Chondrocyte (in vitro differentiated cells): ENCODE measurements at regions not wholly inside any gene's neighbourhood (a gene's known extent, or its start where the extent isn't known, plus 50 kb on each side); places are given as distances from the start of the nearest gene placed in this dataset.
"Not testable (repeated sequence)": the region's sequence is repeated elsewhere in the genome, so short reads cannot be mapped to it uniquely, and the experiment has no call there.

ENCODE experiments used
- DNase-seq: peaks from one replicate; pipeline ENCODE4 v3.0.0; 2021; ENCODE audit warnings: mixed read lengths, low spot score
- H3K27ac Mint-ChIP-seq: one replicate; pipeline ENCODE4 v1.8.0; 2021; ENCODE audit warnings: mild to moderate bottlenecking, moderate library complexity, mixed read lengths; ENCODE audit not compliant: unreplicated experiment
- H3K27me3 Mint-ChIP-seq: 2 replicates; pipeline ENCODE4 v1.8.0; 2021; ENCODE audit warnings: low read depth, mixed read lengths
- H3K36me3 Mint-ChIP-seq: 2 replicates; pipeline ENCODE4 v1.8.0; 2021; ENCODE audit warnings: low read depth, mixed read lengths
- H3K4me1 Mint-ChIP-seq: 2 replicates; pipeline ENCODE4 v1.8.0; 2021; ENCODE audit warnings: low read depth, mild to moderate bottlenecking, mixed read lengths
- H3K4me3 Mint-ChIP-seq: one replicate; pipeline ENCODE4 v1.8.0; 2021; ENCODE audit warnings: mild to moderate bottlenecking, moderate library complexity, mixed read lengths; ENCODE audit not compliant: unreplicated experiment
- H3K9me3 Mint-ChIP-seq: 2 replicates; pipeline ENCODE4 v1.8.0; 2021; ENCODE audit warnings: low read depth, mixed read lengths
- TF ChIP-seq, protein P1 (sequence below): fragments of 200-600 bp; sonication (generic); IDR thresholded peaks from 2 replicates; pipeline ENCODE4 v1.5.0; 2021; ENCODE audit warnings: antibody characterized with exemption, mild to moderate bottlenecking, moderate library complexity

DNA sequence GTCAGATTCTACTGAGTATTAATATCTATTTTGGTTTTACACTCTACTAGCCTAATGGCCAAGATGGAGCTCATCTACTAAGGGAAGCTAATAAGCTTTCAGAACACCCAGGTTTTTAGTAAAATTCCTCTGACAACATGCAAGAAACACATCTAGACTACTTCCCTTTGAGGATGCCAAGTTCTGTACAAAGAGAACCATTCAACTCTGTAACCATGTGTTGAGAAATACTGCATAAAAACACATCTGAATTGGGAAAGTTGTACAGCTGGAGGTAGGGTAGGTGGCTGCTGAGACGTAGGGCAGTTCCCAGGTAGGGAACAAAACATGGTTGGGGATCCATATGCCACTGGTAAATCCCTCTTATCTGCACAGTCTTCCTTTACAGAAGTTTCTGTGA lies 66.2 kb downstream of the SC5D start:
- DNase-seq, result no peak
- Mint-ChIP-seq H3K4me1 (no peaks in the 10 kb centered on the region), H3K36me3 (no peaks in the 10 kb centered on the region), H3K27ac (no peak overlapping the region), H3K4me3 (no peak overlapping the region), H3K27me3 (peaks cover 25% of the 10 kb centered on the region), H3K9me3 (no peaks in the 10 kb centered on the region)
- TF ChIP-seq, protein P1, sequence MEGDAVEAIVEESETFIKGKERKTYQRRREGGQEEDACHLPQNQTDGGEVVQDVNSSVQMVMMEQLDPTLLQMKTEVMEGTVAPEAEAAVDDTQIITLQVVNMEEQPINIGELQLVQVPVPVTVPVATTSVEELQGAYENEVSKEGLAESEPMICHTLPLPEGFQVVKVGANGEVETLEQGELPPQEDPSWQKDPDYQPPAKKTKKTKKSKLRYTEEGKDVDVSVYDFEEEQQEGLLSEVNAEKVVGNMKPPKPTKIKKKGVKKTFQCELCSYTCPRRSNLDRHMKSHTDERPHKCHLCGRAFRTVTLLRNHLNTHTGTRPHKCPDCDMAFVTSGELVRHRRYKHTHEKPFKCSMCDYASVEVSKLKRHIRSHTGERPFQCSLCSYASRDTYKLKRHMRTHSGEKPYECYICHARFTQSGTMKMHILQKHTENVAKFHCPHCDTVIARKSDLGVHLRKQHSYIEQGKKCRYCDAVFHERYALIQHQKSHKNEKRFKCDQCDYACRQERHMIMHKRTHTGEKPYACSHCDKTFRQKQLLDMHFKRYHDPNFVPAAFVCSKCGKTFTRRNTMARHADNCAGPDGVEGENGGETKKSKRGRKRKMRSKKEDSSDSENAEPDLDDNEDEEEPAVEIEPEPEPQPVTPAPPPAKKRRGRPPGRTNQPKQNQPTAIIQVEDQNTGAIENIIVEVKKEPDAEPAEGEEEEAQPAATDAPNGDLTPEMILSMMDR, result no peak

DNA sequence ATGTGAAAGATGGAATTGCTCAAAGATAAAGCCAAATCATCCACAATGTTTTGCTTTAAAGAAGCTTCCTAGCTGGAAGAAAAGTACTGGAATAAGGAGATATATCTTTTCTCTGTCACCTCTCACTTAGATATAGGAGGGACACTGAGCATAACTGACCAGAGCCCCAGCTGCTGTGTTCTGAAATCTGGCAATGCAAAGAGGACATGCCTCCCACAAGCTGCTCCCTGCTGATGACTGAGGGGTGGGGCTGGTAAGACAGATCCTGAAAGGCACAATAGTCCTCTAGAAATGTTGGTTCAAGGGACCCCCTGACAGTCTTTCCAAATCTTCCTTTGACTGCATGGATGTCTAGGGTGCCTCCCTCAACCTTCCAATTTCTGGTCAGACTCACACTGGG lies 67.0 kb downstream of the SC5D start:
- Mint-ChIP-seq H3K4me1 (no peaks in the 10 kb centered on the region), H3K36me3 (no peaks in the 10 kb centered on the region), H3K9me3 (no peaks in the 10 kb centered on the region), H3K4me3 (no peak overlapping the region), H3K27me3 (peaks cover 23% of the 10 kb centered on the region), H3K27ac (no peak overlapping the region)
- DNase-seq, result no peak
- TF ChIP-seq, protein P1, result no peak

DNA sequence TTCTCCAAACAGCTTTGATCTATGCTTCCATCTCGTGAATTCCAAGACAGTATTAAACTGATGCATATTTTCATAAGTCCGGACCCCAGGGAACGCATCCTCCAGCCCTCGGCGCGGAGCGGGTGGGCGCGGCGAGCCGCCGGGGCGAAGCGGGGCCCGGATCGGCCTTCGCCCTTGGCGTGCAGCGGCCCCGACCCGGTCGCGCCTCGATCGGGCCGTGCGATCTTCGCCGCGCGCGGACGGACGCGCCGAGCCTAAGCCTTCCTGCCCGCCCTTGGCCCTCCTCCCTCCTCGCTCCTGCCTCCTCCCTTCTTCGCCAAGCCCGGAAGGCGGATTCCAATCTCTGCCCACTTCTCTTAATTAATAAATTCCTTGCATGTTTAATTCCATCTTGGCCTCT lies 70.4 kb downstream of the SC5D start:
- not testable (repeated sequence) for H3K9me3 Mint-ChIP-seq, H3K36me3 Mint-ChIP-seq, H3K27ac Mint-ChIP-seq, H3K4me1 Mint-ChIP-seq, H3K4me3 Mint-ChIP-seq, DNase-seq
- peaks cover 42% of the 10 kb centered on the region for H3K27me3 Mint-ChIP-seq

DNA sequence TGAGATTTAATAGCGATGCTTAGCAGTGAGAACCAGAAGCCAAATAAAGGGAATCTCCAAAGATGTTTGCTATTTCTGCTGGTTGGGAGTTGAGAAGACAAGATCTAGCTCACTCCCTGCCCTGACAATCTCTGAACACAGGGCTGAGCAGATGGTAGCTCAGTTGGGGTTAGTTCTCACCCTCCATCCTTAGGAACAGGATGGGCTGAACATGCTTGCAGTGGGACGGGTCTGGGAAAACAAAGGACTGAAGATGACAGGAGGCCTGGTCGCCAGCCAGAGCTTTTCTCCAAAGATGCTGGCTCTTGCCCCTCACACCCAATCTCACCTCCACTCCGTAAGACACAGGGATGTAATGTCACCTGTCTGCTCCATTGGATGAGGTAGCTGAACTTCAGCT lies 72.7 kb downstream of the SC5D start:
- Mint-ChIP-seq H3K4me1 (no peaks in the 10 kb centered on the region), H3K27ac (no peak overlapping the region), H3K4me3 (no peak overlapping the region), H3K27me3 (peaks cover 38% of the 10 kb centered on the region), H3K36me3 (no peaks in the 10 kb centered on the region), H3K9me3 (no peaks in the 10 kb centered on the region)
- TF ChIP-seq, protein P1, result no peak
- no peak for DNase-seq

DNA sequence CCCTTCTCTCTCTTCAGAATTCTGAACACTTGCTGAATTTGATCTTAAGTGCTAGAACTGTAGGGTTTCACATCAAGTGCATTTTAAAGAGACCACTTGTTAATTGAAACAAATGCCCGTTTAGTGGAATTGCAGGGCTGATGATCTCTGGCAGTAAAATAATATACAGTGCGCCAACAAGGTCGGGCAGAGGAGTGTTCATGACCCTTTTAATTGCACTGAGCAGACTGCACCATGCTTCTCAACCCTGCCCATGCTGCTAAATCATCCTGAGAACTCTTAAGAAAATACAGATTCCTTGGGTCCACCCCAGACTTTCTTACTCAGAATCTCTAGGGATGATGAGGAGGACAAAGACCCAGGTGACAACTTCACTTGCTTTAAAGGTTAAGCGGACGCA lies 73.5 kb downstream of the SC5D start:
- no peak overlapping the region for H3K27ac Mint-ChIP-seq
- no peak overlapping the region for H3K4me3 Mint-ChIP-seq
- H3K36me3 Mint-ChIP-seq, result no peaks in the 10 kb centered on the region
- DNase-seq, result no peak
- no peaks in the 10 kb centered on the region for H3K4me1 Mint-ChIP-seq
- H3K27me3 Mint-ChIP-seq, result peaks cover 38% of the 10 kb centered on the region
- TF ChIP-seq, protein P1, result no peak
- H3K9me3 Mint-ChIP-seq, result no peaks in the 10 kb centered on the region

DNA sequence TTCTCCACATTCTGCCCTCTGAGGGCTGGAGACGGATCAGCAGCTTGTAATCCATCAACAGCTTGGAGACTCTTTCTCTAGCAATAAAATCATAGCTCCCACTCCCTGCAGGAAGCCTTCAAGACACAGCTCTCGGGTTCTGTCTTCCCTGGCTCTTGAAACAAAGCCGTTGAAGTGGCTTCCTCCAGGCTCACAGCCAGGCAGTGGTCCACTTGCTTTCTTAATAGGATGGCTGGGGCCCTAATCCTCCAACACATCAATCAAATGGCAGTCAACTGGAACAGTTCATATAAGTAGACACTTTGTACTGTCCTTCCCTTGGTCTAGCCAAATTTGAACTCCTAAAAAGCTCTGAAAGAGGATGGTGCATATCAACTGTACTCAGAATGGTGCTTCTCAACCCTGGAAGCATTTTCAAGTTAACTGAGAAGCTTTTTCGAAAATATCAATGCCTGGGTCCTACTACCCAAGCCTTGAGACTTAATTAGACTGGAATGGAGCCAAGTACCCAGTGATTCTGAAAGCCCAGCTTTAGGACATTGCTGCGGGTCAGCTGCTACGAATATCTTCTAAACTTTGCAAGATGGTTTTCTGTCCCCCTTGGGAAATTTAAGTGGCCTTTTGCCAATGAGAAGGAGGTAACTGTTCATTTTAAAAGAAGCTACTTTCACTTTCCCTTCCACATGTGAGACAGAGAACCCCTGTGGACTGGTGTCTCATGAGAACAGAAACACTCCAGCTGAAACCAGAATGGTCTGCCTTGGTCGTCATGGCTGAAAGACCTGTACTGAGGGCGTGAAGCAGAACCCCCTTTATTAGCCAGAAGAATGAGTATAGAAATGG lies 74.7 kb downstream of the SC5D start:
- Mint-ChIP-seq H3K4me1 (no peaks in the 10 kb centered on the region), H3K4me3 (no peak overlapping the region), H3K36me3 (no peaks in the 10 kb centered on the region), H3K27me3 (peaks cover 40% of the 10 kb centered on the region), H3K27ac (no peak overlapping the region), H3K9me3 (no peaks in the 10 kb centered on the region)
- TF ChIP-seq, protein P1, result no peak
- no peak for DNase-seq
